Esophagus (tissue), 2 donors: ENCODE measurements at regions not wholly inside any gene's neighbourhood (a gene's known extent, or its start where the extent isn't known, plus 50 kb on each side); places are given as distances from the start of the nearest gene placed in this dataset.

ENCODE experiments used
- H3K27ac ChIP-seq, 2 donors: one replicate each; pipeline ENCODE4 v1.5.1; 2013; ENCODE audit warnings: low read depth in 2 of 2, mild to moderate bottlenecking in 2 of 2, inconsistent platforms in 1 of 2, low read length in 1 of 2, moderate library complexity in 1 of 2
- H3K27me3 ChIP-seq, 2 donors: one replicate each; pipeline ENCODE4 v1.6.1; 2013; ENCODE audit warnings: low read length in 2 of 2, control low read depth in 1 of 2, mild to moderate bottlenecking in 1 of 2; ENCODE audit not compliant: insufficient read depth in 2 of 2, control insufficient read depth in 1 of 2
- H3K36me3 ChIP-seq, 2 donors: one replicate each; pipeline ENCODE4 v1.6.1; 2013; ENCODE audit warnings: low read length in 1 of 2; ENCODE audit not compliant: control insufficient read depth in 2 of 2, insufficient read depth in 2 of 2
- H3K4me1 ChIP-seq, 2 donors: one replicate each; pipeline ENCODE4 v1.6.1; 2013; ENCODE audit warnings: low read length in 1 of 2; ENCODE audit not compliant: control insufficient read depth in 2 of 2, insufficient read depth in 2 of 2
- H3K4me3 ChIP-seq, 2 donors: one replicate each; pipeline ENCODE4 v1.5.1; 2013; ENCODE audit warnings: low read length in 2 of 2, mild to moderate bottlenecking in 2 of 2, low read depth in 1 of 2, moderate library complexity in 1 of 2
- H3K9me3 ChIP-seq, 2 donors: one replicate each; pipeline ENCODE4 v1.6.1; 2013; ENCODE audit warnings: mild to moderate bottlenecking in 2 of 2, low read depth in 1 of 2, low read length in 1 of 2, moderate library complexity in 1 of 2; ENCODE audit not compliant: control insufficient read depth in 2 of 2, insufficient read depth in 1 of 2
- WGBS, 2 donors: extraction: QIAGEN DNeasy Blood & Tissue Kit; methylation state at CpG; one replicate each; pipeline ENCODE4 v1.1.7; 2013; 5-methylcytosine and 5-hydroxymethylcytosine counted together
- donor health status: healthy with polysubstance abuse.
- donor health status: Bipolar disorder and iron deficiency.

DNA sequence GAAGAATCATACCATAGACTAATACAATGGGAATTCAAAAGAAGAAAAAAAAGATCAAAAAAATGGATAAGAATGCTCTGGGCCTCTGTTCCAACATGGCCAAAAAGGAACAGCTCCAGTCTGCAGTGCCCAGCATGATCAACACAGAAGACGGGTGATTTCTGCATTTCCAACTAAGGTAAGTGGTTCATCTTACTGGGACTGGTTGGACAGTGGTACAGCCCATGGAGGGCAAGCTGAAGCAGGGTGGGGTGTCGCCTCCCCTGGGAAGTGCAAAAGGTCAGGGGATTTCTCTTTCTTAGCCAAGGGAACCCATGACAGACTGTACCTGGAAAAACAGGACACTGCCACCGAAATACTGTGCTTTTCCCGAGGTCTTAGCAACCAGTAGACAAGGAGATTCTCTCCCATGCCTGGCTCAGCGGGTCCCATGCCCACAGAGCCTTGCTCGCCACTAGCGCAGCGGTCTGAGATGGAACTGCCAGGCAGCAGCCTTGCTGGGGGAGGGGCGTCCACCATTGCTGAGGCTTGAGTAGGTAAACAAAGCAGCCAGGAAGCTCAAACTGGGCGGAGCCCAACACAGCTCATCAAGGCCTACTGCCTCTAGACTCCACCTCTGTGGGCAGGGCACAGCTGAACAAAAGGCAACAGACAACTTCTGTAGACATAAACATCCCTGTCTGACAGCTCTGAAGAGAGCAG is 428.4 kb downstream of the MN1 start:
- Histone ChIP-seq H3K9me3 (peaks cover 0 to 2% of the 10 kb centered on the region in 2 donors), H3K27ac (no peak overlapping the region), H3K4me3 (no peak overlapping the region), H3K27me3 (no peaks in the 10 kb centered on the region), H3K36me3 (no peaks in the 10 kb centered on the region), H3K4me1 (no peaks in the 10 kb centered on the region)
- 70 to 73% methylated on average over 10 of the region's 10 CpGs for WGBS, 2 donors

- 43 to 46% methylated on average over 17 of the region's 17 CpGs for WGBS, 2 donors
- Histone ChIP-seq H3K4me3 (no peak overlapping the region), H3K4me1 (peaks cover 0 to 3% of the 10 kb centered on the region in 2 donors), H3K27ac (no peak overlapping the region), H3K27me3 (no peaks in the 10 kb centered on the region), H3K9me3 (no peaks in the 10 kb centered on the region), H3K36me3 (no peaks in the 10 kb centered on the region)
These were observed 423.9 kb downstream of the MN1 start for GRCh38 chr22:27377501-27378295.

- H3K4me3 ChIP-seq: no peak overlapping the region
- H3K9me3 ChIP-seq: no peaks in the 10 kb centered on the region
- peaks cover 0 to 3% of the 10 kb centered on the region in 2 donors for H3K4me1 ChIP-seq
- WGBS, 2 donors: 72% methylated on average over 13 of the region's 13 CpGs
- no peaks in the 10 kb centered on the region for H3K36me3 ChIP-seq
- H3K27ac ChIP-seq: no peak overlapping the region
- no peaks in the 10 kb centered on the region for H3K27me3 ChIP-seq
These were observed 423.2 kb downstream of the MN1 start for GRCh38 chr22:27378311-27378800.

DNA sequence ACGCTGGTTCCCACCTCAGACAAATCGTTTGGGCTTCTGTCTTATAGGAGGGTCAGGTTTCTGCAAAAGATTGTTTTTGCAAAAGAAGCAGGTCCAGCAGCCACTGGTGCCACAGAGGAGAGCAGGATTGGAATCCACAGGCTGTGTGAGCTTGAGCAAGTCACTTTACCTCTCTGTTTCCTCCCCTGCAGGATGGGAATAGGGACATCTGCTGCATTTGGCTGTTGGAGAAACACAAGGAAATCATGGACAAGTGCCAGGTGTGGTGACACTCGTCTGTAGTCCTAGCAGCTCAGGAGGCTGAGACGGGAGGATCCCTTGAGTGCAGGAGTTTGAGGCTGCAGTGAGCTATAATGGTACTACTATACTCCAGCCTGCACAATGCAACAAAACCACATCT is 422.6 kb downstream of the MN1 start:
- Histone ChIP-seq H3K27me3 (no peaks in the 10 kb centered on the region), H3K36me3 (no peaks in the 10 kb centered on the region), H3K4me3 (no peak overlapping the region), H3K4me1 (peaks cover 0 to 3% of the 10 kb centered on the region in 2 donors), H3K27ac (no peak overlapping the region), H3K9me3 (no peaks in the 10 kb centered on the region)
- 57 to 68% methylated on average over 4 of the region's 4 CpGs for WGBS, 2 donors

GRCh38 chr22:27380855-27381254 is 420.7 kb downstream of the MN1 start:
- Histone ChIP-seq H3K27ac (no peak overlapping the region), H3K36me3 (no peaks in the 10 kb centered on the region), H3K4me1 (peaks cover 3% of the 10 kb centered on the region in 2 donors), H3K4me3 (no peak overlapping the region), H3K9me3 (no peaks in the 10 kb centered on the region), H3K27me3 (no peaks in the 10 kb centered on the region)
- WGBS, 2 donors: 80 to 84% methylated on average over 16 of the region's 16 CpGs

DNA sequence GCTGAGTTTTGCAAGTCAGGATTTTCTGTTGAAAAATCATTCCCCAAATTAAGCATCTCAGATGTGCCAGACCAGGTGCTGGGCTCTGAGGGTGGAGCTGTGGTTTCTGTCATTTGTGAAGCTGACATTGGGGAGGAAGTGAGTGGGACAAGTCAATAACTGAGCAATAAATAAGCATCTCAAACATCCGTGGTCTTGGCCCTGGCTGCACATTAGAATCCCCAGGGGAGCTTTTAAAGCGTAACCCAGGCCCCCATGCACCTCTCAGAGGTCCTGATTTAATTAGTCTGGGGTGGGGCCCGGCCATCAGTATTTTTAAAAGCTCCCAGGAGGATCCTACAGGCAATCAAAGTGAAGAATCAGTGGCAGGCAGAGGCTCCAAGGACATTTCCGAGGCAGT is 420.0 kb downstream of the MN1 start:
- H3K27me3 ChIP-seq: no peaks in the 10 kb centered on the region
- no peaks in the 10 kb centered on the region for H3K9me3 ChIP-seq
- peaks cover 3% of the 10 kb centered on the region in 2 donors for H3K4me1 ChIP-seq
- WGBS, 2 donors: 60 to 61% methylated on average over 4 of the region's 4 CpGs
- no peak overlapping the region for H3K27ac ChIP-seq
- no peaks in the 10 kb centered on the region for H3K36me3 ChIP-seq
- no peak overlapping the region for H3K4me3 ChIP-seq

DNA sequence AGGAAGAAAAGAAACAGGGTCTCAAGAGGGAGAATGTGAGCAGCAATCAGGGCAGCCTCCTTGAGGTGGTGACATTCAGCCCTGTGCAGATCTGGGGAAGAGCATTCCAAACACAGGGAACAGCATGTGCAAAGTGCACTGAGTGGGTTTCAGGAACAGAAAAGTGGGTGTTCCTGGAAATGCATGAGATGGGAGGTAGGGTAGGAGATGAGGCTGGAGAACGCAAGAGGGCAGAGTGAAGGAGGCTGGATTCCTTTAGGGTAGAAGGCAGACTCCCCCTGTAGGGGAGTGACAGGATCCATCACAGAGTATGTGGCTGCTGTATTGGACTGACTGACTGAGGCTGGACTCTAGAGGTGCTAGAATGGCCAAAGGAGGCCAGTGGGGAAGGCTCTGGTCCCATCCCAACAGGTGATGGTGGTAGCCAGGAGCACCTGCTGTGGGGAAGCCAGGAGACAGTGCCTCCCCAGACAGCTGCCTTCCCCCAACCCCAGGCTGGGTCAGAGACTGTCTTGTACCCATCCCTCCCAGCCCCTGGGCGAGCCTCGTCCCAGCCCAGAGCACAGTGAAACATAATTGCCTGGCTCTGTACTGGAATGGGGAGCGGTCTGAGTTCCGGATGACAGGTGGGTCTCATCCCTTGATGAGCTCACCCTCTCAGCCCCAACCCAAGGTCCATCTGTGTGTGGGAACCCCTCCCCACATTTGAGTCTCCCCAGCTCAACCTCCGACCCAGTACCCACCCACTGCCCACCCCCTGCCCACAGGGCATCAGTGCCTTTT is 419.4 kb downstream of the MN1 start:
- no peak overlapping the region for H3K27ac ChIP-seq
- no peaks in the 10 kb centered on the region for H3K27me3 ChIP-seq
- WGBS, 2 donors: 73 to 75% methylated on average over 6 of the region's 6 CpGs
- no peaks in the 10 kb centered on the region for H3K36me3 ChIP-seq
- no peak overlapping the region for H3K4me3 ChIP-seq
- no peaks in the 10 kb centered on the region for H3K9me3 ChIP-seq
- H3K4me1 ChIP-seq: peaks cover 3% of the 10 kb centered on the region in 2 donors

DNA sequence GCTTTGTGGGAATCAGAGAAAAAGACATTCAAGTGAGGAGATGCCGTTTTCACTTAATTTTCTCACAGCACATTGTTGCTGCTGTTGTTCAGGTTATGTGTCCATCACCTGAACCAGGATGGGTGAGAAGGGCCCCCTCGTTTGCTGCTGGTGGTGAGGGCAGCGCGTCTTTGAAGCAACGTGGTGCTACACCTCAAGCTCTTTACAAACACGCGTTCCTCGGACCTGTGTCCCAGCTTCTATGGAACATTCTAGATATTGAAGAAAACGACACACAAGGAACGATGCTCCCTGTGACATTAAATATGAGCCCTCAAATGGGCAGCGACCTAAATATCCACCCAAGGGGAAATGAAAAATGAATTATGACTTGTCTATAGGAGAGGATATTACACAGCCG is 418.6 kb downstream of the MN1 start:
- no peak overlapping the region for H3K27ac ChIP-seq
- H3K27me3 ChIP-seq: no peaks in the 10 kb centered on the region
- 69 to 73% methylated on average over 12 of the region's 12 CpGs for WGBS, 2 donors
- H3K4me1 ChIP-seq: peaks cover 3 to 5% of the 10 kb centered on the region in 2 donors
- H3K36me3 ChIP-seq: no peaks in the 10 kb centered on the region
- no peaks in the 10 kb centered on the region for H3K9me3 ChIP-seq
- no peak overlapping the region for H3K4me3 ChIP-seq

DNA sequence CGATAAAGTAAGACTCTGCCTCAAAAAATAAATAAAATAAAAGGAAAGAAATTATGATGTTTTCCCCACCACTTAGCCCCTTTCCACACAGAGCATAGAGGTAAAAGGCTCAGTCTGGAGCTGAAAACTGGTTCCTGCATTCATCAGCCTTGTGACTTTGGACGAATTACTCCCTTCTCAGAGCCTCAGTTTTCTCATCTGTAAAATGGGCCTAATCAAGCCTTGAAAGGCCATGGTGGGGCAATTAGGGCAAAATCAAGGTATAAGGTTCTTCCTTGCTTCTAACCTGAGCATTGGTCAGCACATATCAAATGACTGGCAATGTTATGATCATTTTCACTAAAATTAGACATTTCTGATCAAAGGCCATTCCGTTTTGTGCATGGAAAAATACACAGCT is 417.7 kb downstream of the MN1 start:
- 83 to 87% methylated on average over 3 of the region's 3 CpGs for WGBS, 2 donors
- Histone ChIP-seq H3K4me3 (no peak overlapping the region), H3K9me3 (no peaks in the 10 kb centered on the region), H3K4me1 (peaks cover 0 to 5% of the 10 kb centered on the region in 2 donors), H3K27me3 (no peaks in the 10 kb centered on the region), H3K36me3 (no peaks in the 10 kb centered on the region), H3K27ac (no peak overlapping the region)
